ENCODE measurements at regions not wholly inside any gene's neighbourhood (a gene's known extent, or its start where the extent isn't known, plus 50 kb on each side); places are given as distances from the start of the nearest gene placed in this dataset.

- no peak for DNase-seq (ENCODE audit: low spot score)
- Histone ChIP-seq H3K27ac (no peak overlapping the region), H3K36me3 (no peaks in the 10 kb centered on the region), H3K4me1 (replicated peaks) (no peaks in the 10 kb centered on the region), H3K9me3 (no peaks in the 10 kb centered on the region), H3K27me3 (replicated peaks; ENCODE audit: insufficient read depth) (no peaks in the 10 kb centered on the region), H3K4me3 (no peak overlapping the region)
- TF ChIP-seq POLR2A (IDR thresholded peaks at IDR 0.05) (no peak), POLR2AphosphoS5 (IDR thresholded peaks at IDR 0.05) (no peak), CTCF (IDR thresholded peaks at IDR 0.05) (no peak)
- intact Hi-C loops (cut with DNase I): no loop called here
These were observed 446.9 kb upstream of the FAM241A start for GRCh38 chr4:111698361-111698760.

- Histone ChIP-seq H3K4me3 (no peak overlapping the region), H3K27me3 (replicated peaks; ENCODE audit: insufficient read depth) (no peaks in the 10 kb centered on the region), H3K36me3 (no peaks in the 10 kb centered on the region)
These were observed 446.1 kb upstream of the FAM241A start for GRCh38 chr4:111699165-111699564.

GRCh38 chr4:111701102-111701501 is 444.2 kb upstream of the FAM241A start:
- H3K36me3 ChIP-seq: no peaks in the 10 kb centered on the region
- H3K27ac ChIP-seq: no peak overlapping the region
- no peak for DNase-seq (ENCODE audit: low spot score)
- H3K4me1 ChIP-seq (replicated peaks): no peaks in the 10 kb centered on the region
- no peaks in the 10 kb centered on the region for H3K9me3 ChIP-seq
- no peaks in the 10 kb centered on the region for H3K27me3 ChIP-seq (replicated peaks; ENCODE audit: insufficient read depth)
- intact Hi-C loops (cut with DNase I): no loop called here
- 90% methylated on average over 3 of the region's 3 CpGs for WGBS
- H3K4me3 ChIP-seq: no peak overlapping the region
- TF ChIP-seq POLR2AphosphoS5 (IDR thresholded peaks at IDR 0.05) (no peak), CTCF (IDR thresholded peaks at IDR 0.05) (no peak), POLR2A (IDR thresholded peaks at IDR 0.05) (no peak)

More at GRCh38 chr4:111699165-111699564, 446.1 kb upstream of the FAM241A start:
- no peak for TF ChIP-seq POLR2A (IDR thresholded peaks at IDR 0.05)
- TF ChIP-seq POLR2AphosphoS5 (IDR thresholded peaks at IDR 0.05): no peak
- TF ChIP-seq CTCF (IDR thresholded peaks at IDR 0.05): no peak
- no peak for DNase-seq (ENCODE audit: low spot score)
- Histone ChIP-seq H3K9me3 (no peaks in the 10 kb centered on the region), H3K4me1 (replicated peaks) (no peaks in the 10 kb centered on the region), H3K27ac (no peak overlapping the region)
- intact Hi-C loops (cut with DNase I): no loop called here

GRCh38 chr4:111707491-111707890 is 437.8 kb upstream of the FAM241A start:
- Histone ChIP-seq H3K4me3 (no peak overlapping the region), H3K27ac (no peak overlapping the region), H3K36me3 (no peaks in the 10 kb centered on the region), H3K9me3 (no peaks in the 10 kb centered on the region), H3K27me3 (replicated peaks; ENCODE audit: insufficient read depth) (no peaks in the 10 kb centered on the region), H3K4me1 (replicated peaks) (no peaks in the 10 kb centered on the region)
- intact Hi-C loops (cut with DNase I): no loop called here
- TF ChIP-seq POLR2AphosphoS5 (IDR thresholded peaks at IDR 0.05) (no peak), POLR2A (IDR thresholded peaks at IDR 0.05) (no peak), CTCF (IDR thresholded peaks at IDR 0.05) (no peak)
- DNase-seq (ENCODE audit: low spot score): no peak

GRCh38 chr4:111712093-111712677 is 433.1 kb upstream of the FAM241A start:
- Histone ChIP-seq H3K27ac (no peak overlapping the region), H3K36me3 (no peaks in the 10 kb centered on the region), H3K4me3 (no peak overlapping the region), H3K4me1 (replicated peaks) (no peaks in the 10 kb centered on the region), H3K9me3 (no peaks in the 10 kb centered on the region), H3K27me3 (replicated peaks; ENCODE audit: insufficient read depth) (no peaks in the 10 kb centered on the region)
- whole genome bisulfite sequencing: 34% methylated on average over 3 of the region's 3 CpGs
- no peak for TF ChIP-seq POLR2AphosphoS5 (IDR thresholded peaks at IDR 0.05)
- TF ChIP-seq POLR2A (IDR thresholded peaks at IDR 0.05): no peak
- no peak for TF ChIP-seq CTCF (IDR thresholded peaks at IDR 0.05)
- no peak for DNase-seq (ENCODE audit: low spot score)
- intact Hi-C loops (cut with DNase I): no loop called here
